SK-N-MC (cell line): ENCODE measurements at regions not wholly inside any gene's neighbourhood (a gene's known extent, or its start where the extent isn't known, plus 50 kb on each side); places are given as distances from the start of the nearest gene placed in this dataset.

Experiments
- EZH2 ChIP-seq: fragments of 200-600 bp; sonication (generic); IDR thresholded peaks from one replicate; pipeline ENCODE4 v1.6.1; 2017; ENCODE audit warnings: antibody characterized with exemption
- POLR2AphosphoS5 ChIP-seq: IDR thresholded peaks from 2 replicates; pipeline ENCODE4 v1.6.1; 2012; ENCODE audit warnings: mild to moderate bottlenecking, low read depth, low read length, borderline replicate concordance

DNA sequence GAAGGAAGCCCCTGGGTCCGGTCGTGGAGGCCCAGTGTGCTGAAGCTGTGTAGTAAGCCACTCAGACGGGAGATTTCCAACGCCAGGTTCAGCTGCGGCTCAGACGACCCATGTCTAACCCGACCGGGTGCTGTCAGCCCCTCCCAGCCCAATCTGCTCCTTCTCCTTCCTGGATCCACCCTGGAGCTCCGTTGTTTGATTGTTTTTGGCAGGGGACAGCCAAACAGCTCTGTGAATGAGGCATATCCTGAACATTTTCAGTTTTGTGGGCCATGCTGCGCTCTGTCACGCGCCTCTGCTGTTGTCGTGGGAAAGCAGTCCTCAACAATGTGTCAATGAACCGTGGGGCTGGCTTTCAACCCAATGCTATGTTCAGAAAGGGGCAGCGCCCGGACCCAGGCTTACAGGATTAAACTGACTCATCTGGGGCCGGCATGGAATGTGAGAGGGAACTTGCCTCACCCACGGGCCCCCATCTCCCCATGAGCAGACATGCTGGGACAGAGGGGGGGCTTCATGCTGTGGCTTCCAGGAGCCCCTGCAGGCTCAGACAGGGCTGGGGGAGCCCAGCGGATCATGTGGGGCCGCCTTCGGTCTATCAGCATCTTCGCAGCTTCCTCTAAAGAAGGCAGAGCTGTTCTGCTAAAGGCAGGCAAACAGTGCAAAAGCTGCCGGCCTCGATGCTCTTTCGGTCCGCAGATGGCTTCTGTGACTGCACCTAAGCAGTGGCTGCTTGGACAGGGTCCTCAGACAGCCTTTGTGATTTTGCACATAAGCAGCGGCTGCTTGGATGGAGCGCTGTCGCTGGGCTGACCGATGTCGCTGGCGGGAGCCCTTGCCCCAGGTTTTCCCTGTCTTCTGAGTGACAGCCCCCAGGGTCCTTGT is 101.7 kb downstream of the RIPK4 start:
- TF ChIP-seq EZH2, result no peak
- TF ChIP-seq POLR2AphosphoS5, result no peak
